Naive B cell (primary cell): ENCODE measurements at regions not wholly inside any gene's neighbourhood (a gene's known extent, or its start where the extent isn't known, plus 50 kb on each side); places are given as distances from the start of the nearest gene placed in this dataset.
A peak's percentile ranks its signal among the peaks of the same experiment; 100 is the strongest.
"Not testable (repeated sequence)": the region's sequence is repeated elsewhere in the genome, so short reads cannot be mapped to it uniquely, and the experiment has no call there.

Experiments
- ATAC-seq, 2 donors: fragments of 150-1000 bp; cut with Tn5 transposase; 2 replicates each; pipeline ENCODE4 v1.10.0; 2021; ENCODE audit warnings: low read depth in 2 of 2, mild to moderate bottlenecking in 2 of 2, moderate library complexity in 2 of 2
- DNase-seq: peaks from one replicate; pipeline ENCODE4 v3.0.0; 2022
- H3K27ac Mint-ChIP-seq, 6 donors: one replicate each; pipeline ENCODE4 v1.8.0; 2020 to 2022; ENCODE audit warnings: mild to moderate bottlenecking in 6 of 6, mixed read lengths in 6 of 6, moderate library complexity in 5 of 6, inconsistent platforms in 2 of 6
- H3K27me3 Mint-ChIP-seq, 3 donors: one replicate each; pipeline ENCODE4 v1.8.0; 2021 to 2022; ENCODE audit warnings: mixed read lengths in 3 of 3, mild to moderate bottlenecking in 1 of 3
- H3K36me3 Mint-ChIP-seq, 2 donors: one replicate each; pipeline ENCODE4 v1.8.0; 2020 to 2022; ENCODE audit warnings: mixed read lengths in 2 of 2, inconsistent platforms in 1 of 2, mild to moderate bottlenecking in 1 of 2
- H3K4me1 Mint-ChIP-seq, 3 donors: one replicate each; pipeline ENCODE4 v1.8.0; 2020 to 2022; ENCODE audit warnings: mixed read lengths in 3 of 3, inconsistent platforms in 1 of 3, mild to moderate bottlenecking in 1 of 3, moderate library complexity in 1 of 3
- H3K4me3 Mint-ChIP-seq, 8 donors: one replicate each; pipeline ENCODE4 v1.8.0; 2020 to 2022; ENCODE audit warnings: mild to moderate bottlenecking in 8 of 8, mixed read lengths in 8 of 8, moderate library complexity in 8 of 8, inconsistent platforms in 2 of 8
- H3K9me3 Mint-ChIP-seq, 7 donors: one replicate each; pipeline ENCODE4 v1.8.0; 2020 to 2022; ENCODE audit warnings: mixed read lengths in 7 of 7, mild to moderate bottlenecking in 5 of 7, inconsistent platforms in 2 of 7, moderate library complexity in 1 of 7

- H3K4me3 Mint-ChIP-seq, result no peak overlapping the region
- H3K27me3 Mint-ChIP-seq, result peaks cover 0 to 14% (median 6%) of the 10 kb centered on the region in 3 donors
- DNase-seq, result no peak
- H3K27ac Mint-ChIP-seq, result peak overlapping the region in 2 of 6 donors; percentile 4 to 74
- no peaks in the 10 kb centered on the region for H3K4me1 Mint-ChIP-seq
- no peaks in the 10 kb centered on the region for H3K36me3 Mint-ChIP-seq
- no peak for ATAC-seq
- peaks cover 4 to 39% (median 10%) of the 10 kb centered on the region in 7 donors for H3K9me3 Mint-ChIP-seq
These were observed 178.0 kb upstream of the AJAP1 start for GRCh38 chr1:4476394-4476793.

- Mint-ChIP-seq H3K4me3 (no peak overlapping the region), H3K9me3 (peaks cover 5 to 20% (median 9%) of the 10 kb centered on the region in 7 donors), H3K27ac (no peak overlapping the region), H3K27me3 (peaks cover 3 to 19% (median 6%) of the 10 kb centered on the region in 3 donors), H3K36me3 (no peaks in the 10 kb centered on the region), H3K4me1 (no peaks in the 10 kb centered on the region)
- DNase-seq, result no peak
- no peak for ATAC-seq
These were observed 173.0 kb upstream of the AJAP1 start for GRCh38 chr1:4481451-4481850.

- ATAC-seq, result no peak
- no peak overlapping the region for H3K4me3 Mint-ChIP-seq
- no peak overlapping the region for H3K27ac Mint-ChIP-seq
- H3K9me3 Mint-ChIP-seq, result peaks cover under 1 to 10% (median 2%) of the 10 kb centered on the region in 7 donors
- H3K4me1 Mint-ChIP-seq, result no peaks in the 10 kb centered on the region
- no peaks in the 10 kb centered on the region for H3K36me3 Mint-ChIP-seq
- DNase-seq, result no peak
- H3K27me3 Mint-ChIP-seq, result peaks cover 6 to 14% (median 7%) of the 10 kb centered on the region in 3 donors
These were observed 171.9 kb upstream of the AJAP1 start for GRCh38 chr1:4482526-4482925.

- Mint-ChIP-seq H3K36me3 (no peaks in the 10 kb centered on the region), H3K27ac (no peak overlapping the region), H3K4me3 (no peak overlapping the region)
These were observed 171.3 kb upstream of the AJAP1 start for GRCh38 chr1:4483021-4483625.

GRCh38 chr1:4485398-4485797 is 169.0 kb upstream of the AJAP1 start:
- H3K4me3 Mint-ChIP-seq, result no peak overlapping the region
- H3K27me3 Mint-ChIP-seq, result peaks cover under 1 to 18% (median 7%) of the 10 kb centered on the region in 3 donors
- no peak for ATAC-seq

More at GRCh38 chr1:4483021-4483625, 171.3 kb upstream of the AJAP1 start:
- DNase-seq, result no peak
- no peak for ATAC-seq
- H3K27me3 Mint-ChIP-seq, result peaks cover 6 to 20% (median 7%) of the 10 kb centered on the region in 3 donors
- H3K9me3 Mint-ChIP-seq, result peaks cover 0 to 7% (median 2%) of the 10 kb centered on the region in 7 donors
- no peaks in the 10 kb centered on the region for H3K4me1 Mint-ChIP-seq

GRCh38 chr1:4485878-4486277 is 168.5 kb upstream of the AJAP1 start:
- DNase-seq (no peak), ATAC-seq (no peak)
- no peak overlapping the region for H3K4me3 Mint-ChIP-seq
- peaks cover 0 to 2% of the 10 kb centered on the region in 2 donors for H3K36me3 Mint-ChIP-seq
- H3K9me3 Mint-ChIP-seq, result peaks cover 0 to 7% (median 2%) of the 10 kb centered on the region in 7 donors
- peak overlapping the region in 1 of 6 donors; percentile 73 for H3K27ac Mint-ChIP-seq
- H3K27me3 Mint-ChIP-seq, result peaks cover 1 to 18% (median 7%) of the 10 kb centered on the region in 3 donors
- H3K4me1 Mint-ChIP-seq, result no peaks in the 10 kb centered on the region

More at GRCh38 chr1:4485398-4485797, 169.0 kb upstream of the AJAP1 start:
- H3K9me3 Mint-ChIP-seq, result peaks cover 0 to 5% (median 2%) of the 10 kb centered on the region in 7 donors
- no peak overlapping the region for H3K27ac Mint-ChIP-seq
- H3K4me1 Mint-ChIP-seq, result no peaks in the 10 kb centered on the region
- H3K36me3 Mint-ChIP-seq, result no peaks in the 10 kb centered on the region
- no peak for DNase-seq

GRCh38 chr1:4486408-4487120 is 167.8 kb upstream of the AJAP1 start:
- Mint-ChIP-seq H3K4me1 (no peaks in the 10 kb centered on the region), H3K27me3 (peaks cover 7 to 25% (median 12%) of the 10 kb centered on the region in 3 donors), H3K9me3 (peaks cover 2 to 13% (median 5%) of the 10 kb centered on the region in 7 donors), H3K36me3 (peaks cover 5 to 6% of the 10 kb centered on the region in 2 donors), H3K4me3 (no peak overlapping the region), H3K27ac (no peak overlapping the region)
- ATAC-seq (no peak), DNase-seq (no peak)

- no peak for DNase-seq
- no peak overlapping the region for H3K27ac Mint-ChIP-seq
- peaks cover 2 to 13% (median 5%) of the 10 kb centered on the region in 7 donors for H3K9me3 Mint-ChIP-seq
- H3K36me3 Mint-ChIP-seq, result peaks cover 5 to 6% of the 10 kb centered on the region in 2 donors
- no peak overlapping the region for H3K4me3 Mint-ChIP-seq
- ATAC-seq, result no peak
- H3K27me3 Mint-ChIP-seq, result peaks cover 7 to 30% (median 13%) of the 10 kb centered on the region in 3 donors
- no peaks in the 10 kb centered on the region for H3K4me1 Mint-ChIP-seq
These were observed 166.4 kb upstream of the AJAP1 start for GRCh38 chr1:4488018-4488417.

- H3K27me3 Mint-ChIP-seq, result peaks cover 7 to 32% (median 23%) of the 10 kb centered on the region in 3 donors
- H3K9me3 Mint-ChIP-seq, result peaks cover 2 to 13% (median 5%) of the 10 kb centered on the region in 7 donors
- no peak overlapping the region for H3K4me3 Mint-ChIP-seq
- ATAC-seq (no peak), DNase-seq (no peak)
- no peaks in the 10 kb centered on the region for H3K4me1 Mint-ChIP-seq
- H3K27ac Mint-ChIP-seq, result peak overlapping the region in 1 of 6 donors; percentile 69
- H3K36me3 Mint-ChIP-seq, result peaks cover 5 to 6% of the 10 kb centered on the region in 2 donors
These were observed 164.9 kb upstream of the AJAP1 start for GRCh38 chr1:4489486-4489885.

GRCh38 chr1:4489992-4490391 is 164.4 kb upstream of the AJAP1 start:
- Mint-ChIP-seq H3K9me3 (peaks cover 2 to 13% (median 5%) of the 10 kb centered on the region in 7 donors), H3K27me3 (peaks cover 7 to 32% (median 23%) of the 10 kb centered on the region in 3 donors)
- H3K36me3 Mint-ChIP-seq, DNase-seq, H3K4me3 Mint-ChIP-seq, H3K4me1 Mint-ChIP-seq, ATAC-seq, H3K27ac Mint-ChIP-seq: not testable (repeated sequence)

GRCh38 chr1:4494027-4494426 is 160.4 kb upstream of the AJAP1 start:
- Mint-ChIP-seq H3K27ac (no peak overlapping the region), H3K36me3 (peaks cover 5 to 6% of the 10 kb centered on the region in 2 donors), H3K9me3 (peaks cover 0 to 13% (median 5%) of the 10 kb centered on the region in 7 donors), H3K4me1 (no peaks in the 10 kb centered on the region), H3K27me3 (peaks cover 7 to 19% (median 16%) of the 10 kb centered on the region in 3 donors), H3K4me3 (peak overlapping the region in 1 of 8 donors; percentile 38)
- no peak for ATAC-seq
- no peak for DNase-seq

- Mint-ChIP-seq H3K27ac (no peak overlapping the region), H3K36me3 (peaks cover 5 to 6% of the 10 kb centered on the region in 2 donors), H3K9me3 (peaks cover 0 to 13% (median 5%) of the 10 kb centered on the region in 7 donors), H3K4me3 (no peak overlapping the region), H3K27me3 (peaks cover 12 to 19% (median 16%) of the 10 kb centered on the region in 3 donors), H3K4me1 (no peaks in the 10 kb centered on the region)
- ATAC-seq (no peak), DNase-seq (no peak)
These were observed 159.9 kb upstream of the AJAP1 start for GRCh38 chr1:4494558-4494957.

- DNase-seq (no peak), ATAC-seq (no peak)
- Mint-ChIP-seq H3K9me3 (peaks cover 0 to 8% (median 4%) of the 10 kb centered on the region in 7 donors), H3K4me1 (no peaks in the 10 kb centered on the region), H3K27ac (no peak overlapping the region), H3K4me3 (no peak overlapping the region), H3K36me3 (peaks cover 5% of the 10 kb centered on the region in 2 donors), H3K27me3 (peaks cover 14 to 19% (median 16%) of the 10 kb centered on the region in 3 donors)
These were observed 158.6 kb upstream of the AJAP1 start for GRCh38 chr1:4495809-4496208.

- no peak overlapping the region for H3K4me3 Mint-ChIP-seq
- H3K27ac Mint-ChIP-seq, result no peak overlapping the region
- no peaks in the 10 kb centered on the region for H3K4me1 Mint-ChIP-seq
- peaks cover 0 to 5% (median 0%) of the 10 kb centered on the region in 7 donors for H3K9me3 Mint-ChIP-seq
- H3K36me3 Mint-ChIP-seq, result no peaks in the 10 kb centered on the region
- peaks cover 12 to 24% (median 13%) of the 10 kb centered on the region in 3 donors for H3K27me3 Mint-ChIP-seq
- no peak for ATAC-seq
- no peak for DNase-seq
These were observed 154.0 kb upstream of the AJAP1 start for GRCh38 chr1:4500441-4500840.
